GM19023 (cell line): ENCODE measurements at regions not wholly inside any gene's neighbourhood (a gene's known extent, or its start where the extent isn't known, plus 50 kb on each side); places are given as distances from the start of the nearest gene placed in this dataset.

Experiments used
- ATAC-seq: cut with Tn5 transposase; IDR thresholded peaks from one replicate; pipeline ENCODE4 v1.9.1; 2021; ENCODE audit warnings: mild to moderate bottlenecking, moderate library complexity; ENCODE audit not compliant: unreplicated experiment

- no peak for ATAC-seq
Measured at GRCh38 chr6:98107801-98108200, 726.6 kb upstream of the POU3F2 start.

- ATAC-seq, result no peak
Measured at GRCh38 chr6:98116455-98116854, 717.9 kb upstream of the POU3F2 start.

- no peak for ATAC-seq
Measured at GRCh38 chr6:98117068-98117467, 717.3 kb upstream of the POU3F2 start.

DNA sequence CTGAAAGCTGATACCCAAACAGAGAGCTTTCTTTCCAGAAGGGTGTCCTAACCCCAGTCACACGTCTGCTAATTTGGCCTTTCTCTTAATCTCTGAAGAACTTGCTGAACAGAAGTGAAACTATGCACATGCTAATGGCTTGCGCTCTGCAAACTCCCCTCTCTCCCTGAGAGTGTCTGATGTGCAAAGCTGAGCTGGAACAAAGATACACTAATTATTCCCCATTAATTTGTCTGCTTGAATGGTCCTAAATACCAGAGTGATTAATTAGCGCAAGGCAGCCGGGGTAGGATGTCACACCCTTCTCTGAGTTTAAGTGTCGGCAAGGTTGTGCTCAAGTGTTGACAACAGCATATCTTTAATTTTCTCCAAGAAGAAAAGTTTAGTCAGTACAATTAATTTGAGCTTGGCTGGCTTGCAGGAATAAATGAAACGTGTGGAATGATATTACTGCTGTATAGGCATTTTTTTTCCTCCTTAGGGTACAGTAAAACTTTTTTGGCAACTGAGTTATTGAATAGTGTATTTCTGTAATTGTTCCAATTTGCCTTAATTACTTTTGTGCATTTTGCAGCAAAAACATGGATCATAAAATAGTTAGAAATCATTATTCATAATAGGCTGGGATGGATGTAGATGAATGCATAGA lies 715.9 kb upstream of the POU3F2 start:
- no peak for ATAC-seq

GRCh38 chr6:98124171-98124570 lies 710.2 kb upstream of the POU3F2 start:
- no peak for ATAC-seq

DNA sequence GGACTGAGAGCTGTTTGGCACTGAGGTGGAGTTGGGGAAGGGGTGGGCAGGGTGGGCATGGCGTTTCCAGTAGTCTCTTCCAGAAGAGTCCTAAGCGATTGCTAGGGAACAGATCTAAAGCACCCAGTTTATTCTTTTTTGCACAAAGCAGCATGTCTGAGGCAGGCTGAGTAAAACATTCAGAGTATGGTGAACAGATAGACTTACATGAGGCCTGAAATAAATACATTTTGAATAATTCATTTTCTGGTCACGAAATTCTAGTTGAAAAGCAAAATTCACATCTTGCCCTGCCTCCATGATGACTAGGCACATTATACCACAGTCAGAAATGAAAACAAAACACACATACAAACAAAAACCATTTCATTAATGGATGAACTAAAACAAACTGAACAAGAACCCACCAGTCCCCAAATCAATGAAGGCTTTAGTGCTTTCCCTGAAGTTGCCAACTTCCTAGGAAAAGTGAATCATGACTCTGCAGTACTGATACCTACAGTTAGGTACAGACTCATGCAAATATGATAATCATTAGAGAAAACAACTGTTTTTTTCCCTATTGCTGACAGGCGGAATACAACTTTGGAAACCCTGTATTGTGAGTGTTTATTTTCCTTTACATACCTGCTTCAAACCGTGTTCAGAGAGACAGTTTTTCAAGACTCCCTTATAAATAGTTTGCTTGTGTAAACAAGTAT lies 702.9 kb upstream of the POU3F2 start:
- ATAC-seq, result no peak

DNA sequence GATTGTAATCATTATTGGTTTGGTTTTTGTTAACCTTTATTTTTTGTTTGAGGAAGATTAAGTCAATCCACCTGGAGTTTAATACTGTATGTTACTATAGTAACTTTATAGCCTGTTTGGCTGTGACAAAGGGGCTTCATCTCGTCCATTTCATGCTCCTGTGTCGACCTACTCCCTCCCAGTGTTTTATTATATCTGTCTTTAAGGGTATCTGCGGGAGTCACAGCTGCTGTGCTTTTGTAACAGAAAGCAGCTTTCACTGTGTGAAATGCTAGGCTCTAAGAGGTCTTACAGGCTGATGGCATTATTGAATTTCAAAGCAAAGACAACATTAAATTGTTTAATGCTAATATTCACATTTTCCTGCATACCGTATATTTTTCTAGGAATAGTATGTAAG lies 698.0 kb upstream of the POU3F2 start:
- no peak for ATAC-seq

- no peak for ATAC-seq
Measured at GRCh38 chr6:98137391-98137790, 697.0 kb upstream of the POU3F2 start.

- ATAC-seq, result no peak
Measured at GRCh38 chr6:98142839-98143238, 691.5 kb upstream of the POU3F2 start.

DNA sequence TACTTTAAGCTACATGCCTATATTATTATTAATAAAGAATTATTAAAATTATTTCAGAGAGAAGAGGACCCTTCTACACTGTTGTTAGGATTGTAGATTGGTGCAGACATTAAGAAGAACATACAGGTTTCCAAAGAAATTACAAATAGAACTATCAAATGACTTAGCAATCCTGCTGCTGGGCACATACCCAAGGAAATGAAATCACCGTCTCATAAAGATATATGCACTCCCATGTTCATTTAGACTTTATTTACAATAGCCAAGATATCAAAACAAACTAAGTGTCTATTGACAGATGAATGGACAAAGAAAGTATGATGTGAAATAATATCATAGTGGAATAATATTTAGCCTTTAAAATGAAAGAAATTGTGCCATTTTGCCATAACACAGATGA lies 687.7 kb upstream of the POU3F2 start:
- ATAC-seq, result no peak

GRCh38 chr6:98156580-98156979 lies 677.8 kb upstream of the POU3F2 start:
- ATAC-seq, result no peak

- no peak for ATAC-seq
Measured at GRCh38 chr6:98179606-98180005, 654.8 kb upstream of the POU3F2 start.

DNA sequence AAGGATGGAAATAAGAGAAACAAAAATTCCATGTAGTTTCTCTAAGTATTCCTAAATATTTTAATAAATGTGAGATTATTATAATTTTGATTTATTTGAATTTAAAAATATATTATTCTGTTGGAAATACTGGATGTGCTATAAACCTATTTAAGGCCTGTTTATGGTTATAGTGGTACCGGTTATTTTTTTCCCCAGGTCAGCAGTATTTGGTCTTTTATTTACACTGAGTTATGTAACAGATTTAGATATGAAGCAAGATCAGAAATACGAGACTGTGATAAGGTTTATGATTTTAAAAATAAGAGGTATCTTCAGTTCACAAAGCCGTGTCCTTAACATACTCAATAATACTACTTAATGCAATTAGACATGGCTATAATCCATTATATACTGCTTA lies 634.3 kb upstream of the POU3F2 start:
- no peak for ATAC-seq

GRCh38 chr6:98203170-98203806 lies 631.1 kb upstream of the POU3F2 start:
- ATAC-seq, result no peak

DNA sequence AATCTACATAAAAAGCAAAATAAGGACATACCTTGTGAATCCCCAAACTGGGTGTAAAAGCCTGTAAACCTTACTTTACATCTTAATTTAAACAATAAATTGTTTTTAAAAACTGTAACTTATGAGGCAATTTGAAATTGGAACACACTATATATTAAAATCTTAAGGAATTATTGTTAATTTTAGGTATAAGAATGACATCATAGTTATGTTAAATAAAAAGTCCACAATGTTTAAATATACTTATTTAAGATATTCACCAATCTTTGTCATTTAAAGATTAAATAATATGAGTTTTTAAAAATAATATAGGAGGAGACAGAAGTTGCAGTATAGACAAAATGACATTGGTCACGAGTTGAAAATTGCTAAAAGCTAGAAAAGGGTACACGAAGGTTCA lies 621.9 kb upstream of the POU3F2 start:
- no peak for ATAC-seq

- no peak for ATAC-seq
Measured at GRCh38 chr6:98215531-98215930, 618.8 kb upstream of the POU3F2 start.

DNA sequence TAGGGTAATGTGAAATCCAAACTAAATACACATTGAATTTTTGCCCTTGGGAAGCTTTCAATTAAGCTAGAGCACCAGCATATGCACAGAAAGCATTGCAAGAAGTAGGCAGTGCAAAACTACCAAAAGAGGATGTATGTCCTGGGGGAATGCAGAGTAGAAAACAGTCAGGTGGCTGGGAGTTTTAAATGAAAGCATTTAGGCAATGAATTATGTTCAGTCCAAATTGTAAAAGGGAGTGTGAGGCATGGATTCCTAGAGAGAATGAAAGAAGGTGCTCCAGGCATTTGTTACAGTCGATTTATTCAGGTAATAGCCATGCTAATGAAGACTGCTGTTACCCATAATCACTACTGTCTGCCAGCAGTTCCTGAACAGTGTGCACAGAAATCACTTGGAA lies 604.1 kb upstream of the POU3F2 start:
- ATAC-seq, result no peak

- no peak for ATAC-seq
Measured at GRCh38 chr6:98239057-98239456, 595.3 kb upstream of the POU3F2 start.

DNA sequence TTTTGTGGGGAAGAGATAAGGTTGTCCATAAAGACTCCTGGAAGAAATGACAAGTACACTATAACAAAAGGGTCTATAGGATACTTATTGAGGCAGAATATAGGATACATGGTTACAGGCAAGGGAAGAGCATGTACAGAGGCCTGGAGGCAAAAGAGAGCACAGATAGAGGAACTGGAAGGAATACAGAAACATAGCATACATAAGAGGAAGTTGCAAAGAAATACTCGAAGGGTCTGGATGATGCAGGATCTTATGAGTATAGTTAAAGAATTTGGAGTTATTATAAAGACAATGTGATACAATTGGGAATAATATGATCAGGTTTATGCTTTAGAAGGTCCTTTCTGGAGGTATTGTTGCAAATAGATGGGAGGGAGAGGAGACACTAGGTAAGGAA lies 592.7 kb upstream of the POU3F2 start:
- no peak for ATAC-seq

GRCh38 chr6:98254624-98255023 lies 579.8 kb upstream of the POU3F2 start:
- no peak for ATAC-seq

DNA sequence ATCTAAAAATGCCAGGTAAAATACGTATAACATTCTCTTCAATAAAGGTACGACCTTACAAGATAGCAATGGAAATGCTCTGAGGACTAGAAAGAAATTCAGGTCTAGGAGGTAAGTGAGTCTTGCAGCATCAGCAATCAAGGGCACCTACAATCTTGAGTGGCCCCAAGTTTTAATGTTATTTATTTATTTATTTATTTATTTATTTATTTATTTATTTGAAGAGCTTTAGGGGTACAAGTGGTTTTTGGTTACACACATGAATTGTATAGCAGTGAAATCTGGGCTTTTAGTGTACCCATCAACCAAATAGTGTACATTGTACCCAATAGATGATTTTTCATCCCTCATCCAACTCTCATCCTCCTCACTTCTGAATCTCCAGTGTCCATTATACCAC lies 574.0 kb upstream of the POU3F2 start:
- no peak for ATAC-seq

DNA sequence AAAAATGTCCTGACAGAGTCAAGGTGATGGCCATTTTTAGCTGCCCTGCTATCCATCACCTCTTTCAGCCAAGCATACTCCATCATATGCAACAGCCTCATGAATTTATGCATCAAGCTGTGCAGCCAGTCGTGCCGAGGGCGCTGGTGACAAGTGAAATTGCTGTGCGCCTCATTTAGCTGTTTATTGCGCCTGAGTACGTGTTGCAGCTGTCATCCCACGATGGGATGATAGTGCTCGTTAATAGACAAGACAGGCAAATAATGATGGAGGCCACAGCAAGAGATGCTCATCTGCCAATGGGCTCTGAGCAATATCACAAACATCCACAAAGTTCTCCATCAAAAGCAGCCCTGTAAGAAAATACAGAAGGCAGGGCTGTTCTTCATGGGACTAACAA lies 562.3 kb upstream of the POU3F2 start:
- ATAC-seq, result no peak
